D721Med (cell line): ENCODE measurements at regions not wholly inside any gene's neighbourhood (a gene's known extent, or its start where the extent isn't known, plus 50 kb on each side); places are given as distances from the start of the nearest gene placed in this dataset.

Experiments
- DNase-seq: peaks from one replicate; pipeline ENCODE4 v3.0.0; 2011; ENCODE audit warnings: low spot score; ENCODE audit not compliant: insufficient read length
- FAIRE-seq: peaks from 2 replicates; lab custom pipeline; 2011; peaks lifted over from hg19 to GRCh38; lab: Jason Lieb, UNC
- CTCF ChIP-seq: IDR thresholded peaks from 2 replicates; pipeline ENCODE4 v1.5.1; 2012; ENCODE audit warnings: mild to moderate bottlenecking, control low read depth; ENCODE audit not compliant: insufficient read depth; ENCODE audit errors: missing control alignments

DNA sequence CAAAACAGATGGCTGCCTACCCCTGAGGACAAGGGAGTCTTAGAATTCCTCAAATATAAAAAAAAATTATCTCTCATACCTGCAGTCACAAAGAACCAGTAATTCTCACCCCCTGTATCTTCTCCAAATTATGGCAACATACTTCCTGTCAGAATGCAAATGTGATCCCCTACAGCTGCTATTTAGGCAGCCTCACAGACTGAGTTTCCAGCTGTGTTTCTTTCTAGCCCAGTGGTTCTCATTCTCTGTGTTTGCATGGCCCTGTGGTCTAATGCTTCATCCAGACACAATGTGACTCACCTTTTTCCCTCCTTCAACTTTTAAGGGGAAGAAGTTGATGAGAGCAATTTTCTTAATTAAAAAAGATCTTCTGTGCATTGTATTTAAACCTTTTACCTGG is 726.3 kb downstream of the TSN start:
- TF ChIP-seq CTCF: no peak
- FAIRE-seq (no peak), DNase-seq (no peak)

DNA sequence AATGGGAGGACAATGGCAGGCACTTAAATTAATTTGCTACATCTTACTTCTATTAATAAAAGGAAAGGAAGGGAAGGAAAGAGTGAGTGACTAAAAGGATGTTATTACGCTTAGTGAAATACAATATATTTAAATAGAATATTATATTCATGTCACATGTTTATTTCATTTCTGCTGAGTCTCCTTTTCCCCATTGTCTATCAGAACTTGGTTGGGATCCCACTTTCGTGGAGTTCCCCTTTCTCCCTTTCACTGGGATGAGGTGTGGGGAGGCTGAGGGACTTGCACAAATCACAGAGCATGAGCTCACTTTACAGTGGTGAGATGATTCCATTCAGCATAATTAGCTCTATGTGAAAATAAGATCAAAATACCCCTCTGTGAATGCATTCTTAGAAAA is 730.6 kb downstream of the TSN start:
- no peak for FAIRE-seq
- no peak for TF ChIP-seq CTCF
- no peak for DNase-seq

GRCh38 chr2:122486705-122487415 is 731.4 kb downstream of the TSN start:
- FAIRE-seq: no peak
- TF ChIP-seq CTCF: no peak

DNA sequence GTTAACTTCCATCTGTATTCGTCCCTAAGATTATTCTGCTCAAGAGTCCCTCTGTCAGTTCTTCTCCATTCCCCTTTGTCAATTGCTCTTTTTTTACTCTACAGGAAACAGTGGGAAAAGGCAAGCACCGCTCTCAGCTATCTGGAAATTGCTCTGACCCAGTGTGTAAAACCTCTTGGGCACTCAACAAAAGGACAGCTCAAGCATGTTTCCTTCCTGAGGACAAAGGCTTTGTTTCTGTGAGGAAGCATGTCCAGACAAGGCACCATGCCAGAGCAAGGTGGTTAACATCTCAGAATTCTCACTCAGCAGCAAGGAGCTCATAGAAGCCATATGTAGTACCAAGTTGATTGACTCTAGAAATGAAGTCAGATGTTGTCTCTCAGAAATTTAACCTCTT is 735.6 kb downstream of the TSN start:
- no peak for DNase-seq
- no peak for TF ChIP-seq CTCF
- no peak for FAIRE-seq

More at GRCh38 chr2:122486705-122487415, 731.4 kb downstream of the TSN start:
- no peak for DNase-seq

DNA sequence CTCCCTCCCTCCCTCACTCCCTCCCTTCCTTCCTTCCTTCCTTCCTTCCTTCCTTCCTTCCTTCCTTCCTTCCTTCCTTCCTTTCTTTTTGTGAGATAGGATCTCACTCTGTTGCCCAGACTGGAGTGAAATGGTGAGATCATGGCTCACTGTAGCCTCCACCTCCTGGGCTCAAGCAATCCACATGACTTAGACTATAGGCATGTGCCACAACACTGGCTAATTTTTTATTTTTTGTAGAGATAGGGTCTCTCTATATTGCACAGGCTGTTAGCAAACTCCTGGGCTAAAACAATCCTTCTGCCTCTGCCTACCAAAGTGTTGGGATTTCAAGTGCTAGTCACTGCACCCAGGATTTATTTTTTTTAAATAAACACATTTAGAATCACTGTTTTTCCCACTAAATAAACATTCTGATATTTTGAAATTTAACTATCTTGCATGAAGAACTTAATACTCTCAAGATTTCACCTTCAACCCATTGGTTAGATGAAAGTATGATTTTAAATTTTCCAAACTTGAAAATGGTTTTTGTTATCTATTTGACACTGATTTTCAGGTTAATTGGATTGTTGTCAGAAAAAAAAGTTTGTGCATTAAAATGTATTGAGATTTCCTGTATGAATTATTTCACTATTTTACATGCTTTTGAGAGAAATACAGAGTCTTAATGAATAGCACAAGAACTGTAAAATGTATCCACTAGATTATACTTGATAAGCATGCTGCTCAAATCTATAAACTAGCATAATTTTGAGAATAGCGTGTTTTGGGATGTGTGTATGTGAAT is 745.1 kb downstream of the TSN start:
- DNase-seq (no peak), FAIRE-seq (no peak)
- TF ChIP-seq CTCF: no peak

DNA sequence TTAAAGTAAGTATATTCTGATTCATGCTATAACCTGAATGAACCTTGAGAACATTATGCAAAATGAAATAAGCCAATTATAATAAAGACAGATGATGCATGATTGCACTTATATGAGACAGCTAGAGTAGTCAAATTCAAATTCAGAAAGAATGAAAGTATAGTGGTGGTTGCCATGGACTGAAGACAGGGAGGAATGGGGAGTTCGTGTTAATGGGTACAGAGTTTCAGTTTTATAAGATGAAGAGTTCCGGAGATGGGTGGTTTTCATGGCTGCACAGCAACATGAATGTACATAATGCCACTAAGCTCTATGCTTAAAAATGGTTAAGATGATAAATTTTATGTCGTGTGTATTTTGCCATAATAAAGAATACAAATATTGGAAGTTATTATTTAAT is 751.2 kb downstream of the TSN start:
- FAIRE-seq (no peak), DNase-seq (no peak)
- no peak for TF ChIP-seq CTCF

GRCh38 chr2:122507261-122507660 is 751.8 kb downstream of the TSN start:
- no peak for TF ChIP-seq CTCF
- FAIRE-seq (no peak), DNase-seq (no peak)
